HepG2 (cell line): ENCODE measurements at regions not wholly inside any gene's neighbourhood (a gene's known extent, or its start where the extent isn't known, plus 50 kb on each side); places are given as distances from the start of the nearest gene placed in this dataset.

ENCODE experiments used
- ATAC-seq: fragments of 200-7000 bp; cut with Tn5 transposase; 3 replicates; pipeline ENCODE4 v1.9.1; 2020; ENCODE audit warnings: mild to moderate bottlenecking, moderate library complexity
- BruUV-seq: library from RNA; stranded (reverse); fragments of 400-500 nt; replicated peaks from 2 replicates; lab custom pipeline; 2021; lab: Mats Ljungman, UMichigan
- CTCF ChIA-PET: fragments of 300-600 bp; formaldehyde crosslinking; extraction: SDS; loops from one replicate; lab custom pipeline; 2021; ENCODE audit warnings: low total read pairs, inconsistent platforms, low intra/inter-chr PET ratio; lab: Yijun Ruan, JAX
- POLR2A ChIA-PET: fragments of 350-600 bp; sonication (Branson Sonifier 250); formaldehyde crosslinking; loops from one replicate; lab custom pipeline; 2020; ENCODE audit warnings: antibody characterized with exemption, inconsistent platforms; lab: Yijun Ruan, JAX
- DNase-seq: peaks from one replicate; pipeline ENCODE4 v3.0.0-alpha.2; 2015; ENCODE audit warnings: low spot score
- FAIRE-seq: peaks from 3 replicates; lab custom pipeline; 2011; peaks lifted over from hg19 to GRCh38; lab: Jason Lieb, UNC
- H2AFZ ChIP-seq: one replicate; pipeline ENCODE4 v1.6.1; 2011; ENCODE audit warnings: low read length, inconsistent platforms
- H3K27ac ChIP-seq: fragments of 300-600 bp; 3 replicates; pipeline ENCODE4 v1.8.0; 2011; ENCODE audit warnings: mixed run types, mild to moderate bottlenecking, mixed read lengths, low read length, inconsistent platforms; ENCODE audit not compliant: insufficient read depth; ENCODE audit errors: extremely low read length
- H3K27me3 ChIP-seq, 2 experiments: fragments of 200-600 bp in 1 of 2; 2 replicates in 1 of 2; 3 replicates in 1 of 2; pipeline versions ENCODE4 v1.6.0 to v1.8.0; 2011; ENCODE audit warnings: low read length in 2 of 2, mild to moderate bottlenecking in 2 of 2, moderate library complexity in 2 of 2, inconsistent platforms in 1 of 2; ENCODE audit not compliant: insufficient read depth in 2 of 2, control insufficient read depth in 1 of 2
- H3K36me3 ChIP-seq, 2 experiments: fragments of 200-600 bp in 1 of 2; replicated peaks in 1 of 2; 2 replicates in 1 of 2; 3 replicates in 1 of 2; pipeline versions ENCODE4 v1.5.1 to v1.8.0; 2011; ENCODE audit warnings: low read length in 2 of 2, inconsistent platforms in 1 of 2; ENCODE audit not compliant: insufficient read depth in 2 of 2, control insufficient read depth in 1 of 2
- H3K4me1 ChIP-seq: 2 replicates; pipeline ENCODE4 v1.5.1; 2012; ENCODE audit warnings: low read length, inconsistent platforms; ENCODE audit not compliant: insufficient read depth
- H3K4me2 ChIP-seq: 2 replicates; pipeline ENCODE4 v1.6.0; 2011; ENCODE audit warnings: low read depth, low read length, inconsistent platforms
- H3K4me3 ChIP-seq, 3 experiments: fragments of 200-600 bp in 1 of 3; sonication (generic), shearing (Covaris generic) in 1 of 3; replicated peaks in 1 of 3; 2 replicates each; pipeline ENCODE4 v1.5.1; 2011 to 2016; ENCODE audit warnings: low read length in 3 of 3, inconsistent platforms in 2 of 3, low read depth in 2 of 3, mild to moderate bottlenecking in 2 of 3, control low read depth in 1 of 3, mixed read lengths in 1 of 3; ENCODE audit not compliant: insufficient read depth in 1 of 3
- H3K79me2 ChIP-seq: one replicate; pipeline ENCODE4 v1.6.1; 2011; ENCODE audit warnings: low read length, inconsistent platforms; ENCODE audit not compliant: insufficient read depth
- H3K9ac ChIP-seq: 2 replicates; pipeline ENCODE4 v1.6.0; 2011; ENCODE audit warnings: mild to moderate bottlenecking, low read depth, low read length, inconsistent platforms; ENCODE audit not compliant: insufficient read depth
- H3K9me3 ChIP-seq: 2 replicates; pipeline ENCODE4 v1.5.1; 2012; ENCODE audit warnings: mild to moderate bottlenecking, low read length
- H4K20me1 ChIP-seq: 2 replicates; pipeline ENCODE4 v1.6.0; 2011; ENCODE audit warnings: inconsistent platforms, mild to moderate bottlenecking, low read length, moderate library complexity; ENCODE audit not compliant: insufficient read depth
- ARID4A ChIP-seq: sonication (generic); formaldehyde crosslinking; IDR thresholded peaks from 2 replicates; pipeline ENCODE4 v1.5.0; 2020; ENCODE audit warnings: mild to moderate bottlenecking, missing genetic modification reagents, borderline replicate concordance
- CREBL2 ChIP-seq: sonication (generic); formaldehyde crosslinking; IDR thresholded peaks from 2 replicates; pipeline ENCODE4 v1.8.1; 2023; ENCODE audit warnings: missing genetic modification reagents, mild to moderate bottlenecking, borderline replicate concordance
- LCORL ChIP-seq, 2 experiments: fragments of 450-650 bp in 1 of 2; sonication (generic) in 1 of 2; formaldehyde crosslinking in 1 of 2; IDR thresholded peaks; 2 replicates each; pipeline versions ENCODE4 v1.5.0 to v1.6.1; 2017 to 2020; ENCODE audit warnings: antibody characterized with exemption in 1 of 2, missing genetic modification reagents in 1 of 2
- MAFG ChIP-seq: sonication (generic); formaldehyde crosslinking; IDR thresholded peaks from 2 replicates; pipeline ENCODE4 v1.5.1; 2020; ENCODE audit warnings: mild to moderate bottlenecking, missing genetic modification reagents
- NFIB ChIP-seq: sonication (generic); formaldehyde crosslinking; IDR thresholded peaks from 2 replicates; pipeline ENCODE4 v1.9.0; 2021; ENCODE audit warnings: missing genetic modification reagents, mild to moderate bottlenecking, borderline replicate concordance
- SMARCC2 ChIP-seq: fragments of 450-650 bp; IDR thresholded peaks from 2 replicates; pipeline ENCODE4 v1.6.1; 2017; ENCODE audit warnings: antibody characterized with exemption, mild to moderate bottlenecking
- ZNF501 ChIP-seq: sonication (generic); formaldehyde crosslinking; IDR thresholded peaks from 2 replicates; pipeline ENCODE4 v1.5.1; 2020; ENCODE audit warnings: mild to moderate bottlenecking, moderate library complexity, missing genetic modification reagents
- WGBS: methylation state at CpG from one replicate; pipeline ENCODE4 v1.1.6; 2017; ENCODE audit warnings: low lambda C conversion rate; 5-methylcytosine and 5-hydroxymethylcytosine counted together
- in situ Hi-C: cut with HindIII; loops from 2 replicates; pipeline ENCODE4 v1.10.0; 2017; ENCODE audit warnings: low pct_unique_long_range_greater_than_20kb; ENCODE audit not compliant: extremely low pct_ligation_motif_present
- intact Hi-C: fragments of 100-400 bp; cut with micrococcal nuclease; formaldehyde crosslinking; loops from one replicate; pipeline ENCODE4 v1.10.0; 2022; ENCODE audit not compliant: unreplicated experiment
- TF ChIP-seq, protein P1 (sequence below): sonication (generic); formaldehyde crosslinking; IDR thresholded peaks from 2 replicates; pipeline ENCODE4 v1.8.1; 2023; ENCODE audit warnings: mild to moderate bottlenecking, missing genetic modification reagents
- TF ChIP-seq, protein P2 (sequence below): sonication (generic); formaldehyde crosslinking; IDR thresholded peaks from 2 replicates; pipeline ENCODE4 v1.5.1; 2020; ENCODE audit warnings: missing genetic modification reagents, mild to moderate bottlenecking, borderline replicate concordance

DNA sequence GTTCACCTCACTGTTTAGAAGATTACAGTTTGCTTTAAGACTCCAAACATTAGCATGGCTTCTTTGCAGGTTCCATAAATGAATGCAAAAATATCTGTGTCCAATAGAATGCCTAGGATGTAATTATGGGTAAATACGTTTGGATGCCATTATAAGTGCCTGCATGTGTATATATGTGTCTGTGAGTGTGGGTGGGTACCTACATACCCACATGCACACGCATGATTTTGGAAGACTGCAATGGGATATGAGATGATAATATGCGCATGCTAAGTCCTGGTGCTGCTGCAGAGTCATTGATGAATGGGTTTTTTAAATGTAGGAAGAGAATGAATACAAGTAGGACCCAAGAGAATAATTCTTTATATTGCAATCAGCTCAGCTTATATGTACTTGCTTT is 406.4 kb downstream of the ZSWIM6 start:
- in situ Hi-C loops = no loop called here
- FAIRE-seq (no peak), DNase-seq (no peak)

More for the DNA sequence above, 406.4 kb downstream of the ZSWIM6 start:
- Histone ChIP-seq H3K79me2 (no peaks in the 10 kb centered on the region), H4K20me1 (no peaks in the 10 kb centered on the region), H3K9me3 (no peaks in the 10 kb centered on the region), H3K4me3 (no peak overlapping the region), H3K9ac (no peak overlapping the region), H3K27me3 (no peaks in the 10 kb centered on the region), H3K36me3 (no peaks in the 10 kb centered on the region), H3K4me2 (no peak overlapping the region), H2AFZ (no peak overlapping the region), H3K27ac (no peak overlapping the region), H3K4me1 (no peaks in the 10 kb centered on the region)
- TF ChIP-seq NFIB (CRISPR knock-in tag) (no peak), CREBL2 (CRISPR knock-in tag) (no peak), ZNF501 (CRISPR knock-in tag) (no peak), LCORL (IDR thresholded peaks at IDR 0.05) (no peak), LCORL (CRISPR knock-in tag; IDR thresholded peaks at IDR 0.05) (no peak), SMARCC2 (no peak), MAFG (CRISPR knock-in tag) (no peak), ARID4A (no peak)
- TF ChIP-seq, protein P1, sequence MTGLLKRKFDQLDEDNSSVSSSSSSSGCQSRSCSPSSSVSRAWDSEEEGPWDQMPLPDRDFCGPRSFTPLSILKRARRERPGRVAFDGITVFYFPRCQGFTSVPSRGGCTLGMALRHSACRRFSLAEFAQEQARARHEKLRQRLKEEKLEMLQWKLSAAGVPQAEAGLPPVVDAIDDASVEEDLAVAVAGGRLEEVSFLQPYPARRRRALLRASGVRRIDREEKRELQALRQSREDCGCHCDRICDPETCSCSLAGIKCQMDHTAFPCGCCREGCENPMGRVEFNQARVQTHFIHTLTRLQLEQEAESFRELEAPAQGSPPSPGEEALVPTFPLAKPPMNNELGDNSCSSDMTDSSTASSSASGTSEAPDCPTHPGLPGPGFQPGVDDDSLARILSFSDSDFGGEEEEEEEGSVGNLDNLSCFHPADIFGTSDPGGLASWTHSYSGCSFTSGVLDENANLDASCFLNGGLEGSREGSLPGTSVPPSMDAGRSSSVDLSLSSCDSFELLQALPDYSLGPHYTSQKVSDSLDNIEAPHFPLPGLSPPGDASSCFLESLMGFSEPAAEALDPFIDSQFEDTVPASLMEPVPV (CRISPR knock-in tag) = no peak
- TF ChIP-seq, protein P2, sequence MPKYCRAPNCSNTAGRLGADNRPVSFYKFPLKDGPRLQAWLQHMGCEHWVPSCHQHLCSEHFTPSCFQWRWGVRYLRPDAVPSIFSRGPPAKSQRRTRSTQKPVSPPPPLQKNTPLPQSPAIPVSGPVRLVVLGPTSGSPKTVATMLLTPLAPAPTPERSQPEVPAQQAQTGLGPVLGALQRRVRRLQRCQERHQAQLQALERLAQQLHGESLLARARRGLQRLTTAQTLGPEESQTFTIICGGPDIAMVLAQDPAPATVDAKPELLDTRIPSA (CRISPR knock-in tag) = no peak
- ChIA-PET POLR2A (no interaction called here), CTCF (no interaction called here)
- no peak for ATAC-seq
- intact Hi-C loops = no loop called here
- WGBS = 58% methylated on average over 3 of the region's 3 CpGs
- BruUV-seq = no TSS peak
